GM18505 (cell line): ENCODE measurements at regions not wholly inside any gene's neighbourhood (a gene's known extent, or its start where the extent isn't known, plus 50 kb on each side); places are given as distances from the start of the nearest gene placed in this dataset.

ENCODE experiments used
- ATAC-seq: cut with Tn5 transposase; IDR thresholded peaks from one replicate; pipeline ENCODE4 v1.9.1; 2021; ENCODE audit not compliant: unreplicated experiment
- POLR2A ChIP-seq: IDR thresholded peaks from 4 replicates; pipeline ENCODE4 v1.6.1; 2011; ENCODE audit warnings: borderline replicate concordance; ENCODE audit not compliant: insufficient read depth, insufficient read length; ENCODE audit errors: extremely low read depth

GRCh38 chr16:50878966-50879615 lies 137.2 kb downstream of the CYLD start:
- no peak for TF ChIP-seq POLR2A
- ATAC-seq, result no peak

GRCh38 chr16:50878536-50878935 lies 136.7 kb downstream of the CYLD start:
- TF ChIP-seq POLR2A, result no peak
- no peak for ATAC-seq

GRCh38 chr16:50876263-50876662 lies 134.4 kb downstream of the CYLD start:
- ATAC-seq, result no peak
- no peak for TF ChIP-seq POLR2A

GRCh38 chr16:50868577-50868976 lies 126.7 kb downstream of the CYLD start:
- no peak for TF ChIP-seq POLR2A
- no peak for ATAC-seq

DNA sequence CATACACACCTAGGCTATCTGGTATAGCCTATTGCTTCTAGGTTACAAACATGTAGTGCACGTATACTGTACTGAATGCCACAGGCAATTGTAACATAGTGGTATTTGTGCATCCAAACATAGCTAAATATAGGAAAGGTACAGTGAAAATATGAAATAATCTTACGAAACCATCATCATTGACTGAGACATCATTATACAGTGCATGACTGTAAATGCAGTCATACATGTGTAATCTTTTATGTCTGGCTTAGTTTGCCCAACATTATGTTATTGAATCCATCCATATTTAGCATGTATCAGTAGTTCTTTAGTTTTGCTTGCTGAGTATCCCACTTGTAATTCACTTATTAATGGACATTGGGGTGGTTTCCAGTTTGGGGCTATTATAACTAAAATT lies 124.9 kb downstream of the CYLD start:
- no peak for ATAC-seq
- TF ChIP-seq POLR2A, result no peak

GRCh38 chr16:50864386-50864785 lies 122.5 kb downstream of the CYLD start:
- no peak for TF ChIP-seq POLR2A

DNA sequence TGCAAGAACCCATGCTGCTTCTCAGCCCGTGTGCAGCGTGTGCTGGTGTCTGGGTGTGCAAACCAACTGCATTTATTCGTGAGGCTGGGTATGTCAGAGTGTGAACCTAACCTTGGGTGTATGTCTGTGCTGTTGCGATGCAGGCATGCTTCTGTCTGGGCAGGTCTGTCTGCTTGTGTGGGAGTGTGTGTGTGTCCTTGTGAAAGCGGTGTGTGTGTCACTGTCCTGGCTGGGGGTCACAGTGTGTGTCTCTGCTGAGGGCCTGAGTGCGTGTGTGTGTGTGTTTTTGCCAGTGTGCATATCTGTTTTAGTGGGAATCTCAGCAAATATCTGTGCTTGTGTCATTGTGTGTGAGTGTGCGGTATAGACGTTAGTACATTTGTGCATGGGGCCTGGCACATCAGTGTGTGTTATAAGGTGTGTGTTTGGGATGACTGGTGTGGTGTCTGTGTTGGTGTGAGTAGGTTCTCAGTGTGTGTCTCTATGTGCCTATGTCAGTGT lies 121.8 kb downstream of the CYLD start:
- no peak for ATAC-seq
- TF ChIP-seq POLR2A, result no peak

More at GRCh38 chr16:50864386-50864785, 122.5 kb downstream of the CYLD start:
- no peak for ATAC-seq

DNA sequence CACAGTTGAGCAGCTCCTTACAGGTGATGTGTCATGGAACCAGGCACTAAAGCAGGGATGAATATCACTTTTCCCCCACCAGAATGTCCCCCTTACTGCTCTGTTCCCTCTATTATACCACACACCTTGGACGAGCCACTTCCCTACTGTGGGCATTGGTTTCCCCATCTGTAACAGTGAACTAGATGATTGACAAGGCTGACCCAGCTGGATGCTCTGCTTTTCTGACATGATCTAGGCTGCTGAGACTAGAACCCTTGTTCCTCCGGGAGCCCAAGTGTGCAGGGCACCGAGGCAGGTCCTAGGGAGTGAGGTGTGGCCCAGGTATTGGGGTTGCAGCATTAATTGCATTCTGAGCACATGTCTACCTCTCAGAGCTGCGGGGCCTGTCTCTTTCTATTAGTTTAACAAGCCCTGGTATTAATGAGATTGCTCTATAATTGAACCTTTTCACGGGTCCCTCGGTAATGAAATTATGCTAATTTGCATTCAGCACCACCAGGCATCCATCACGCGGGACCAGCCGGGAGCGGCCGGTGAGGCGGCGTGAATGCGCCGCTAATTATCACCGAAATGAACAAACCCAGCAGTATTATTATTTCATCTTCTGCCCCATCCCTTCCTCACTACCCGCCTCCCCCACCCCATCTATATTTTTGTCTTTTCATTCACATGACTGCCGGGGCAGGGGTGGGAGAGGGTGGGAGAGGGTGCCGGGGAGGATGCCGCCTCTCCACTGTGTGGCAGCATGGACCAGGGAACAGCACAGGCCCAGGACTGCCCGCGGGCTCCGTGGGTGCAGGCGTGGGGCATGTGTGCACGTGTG lies 121.1 kb downstream of the CYLD start:
- ATAC-seq, result no peak
- no peak for TF ChIP-seq POLR2A

GRCh38 chr16:50861970-50862411 lies 120.1 kb downstream of the CYLD start:
- no peak for TF ChIP-seq POLR2A
- no peak for ATAC-seq

DNA sequence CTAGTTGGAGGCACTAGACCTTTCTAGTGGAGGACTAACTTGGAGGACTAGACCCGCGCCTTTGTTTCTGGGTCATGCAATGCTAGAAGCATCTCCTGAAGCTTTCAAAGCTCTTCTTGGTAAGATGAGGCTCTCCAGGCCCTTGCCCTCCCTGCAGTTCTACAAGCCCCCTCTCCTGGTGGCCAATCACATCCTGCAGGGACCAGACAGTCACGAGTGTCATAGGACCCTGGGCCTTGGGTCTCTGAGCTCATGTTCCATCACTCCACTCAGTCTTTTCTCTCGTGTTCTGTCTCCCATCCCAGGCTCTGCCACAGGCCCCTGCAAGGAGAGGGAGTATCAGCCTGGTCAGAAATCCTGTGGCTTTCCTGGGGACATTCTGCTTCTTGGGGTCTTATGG lies 119.6 kb downstream of the CYLD start:
- no peak for ATAC-seq
- TF ChIP-seq POLR2A, result no peak

- no peak for TF ChIP-seq POLR2A
- no peak for ATAC-seq
These were observed 117.9 kb downstream of the CYLD start for GRCh38 chr16:50859628-50860360.

- ATAC-seq, result no peak
- no peak for TF ChIP-seq POLR2A
These were observed 117.2 kb downstream of the CYLD start for GRCh38 chr16:50858877-50859627.

DNA sequence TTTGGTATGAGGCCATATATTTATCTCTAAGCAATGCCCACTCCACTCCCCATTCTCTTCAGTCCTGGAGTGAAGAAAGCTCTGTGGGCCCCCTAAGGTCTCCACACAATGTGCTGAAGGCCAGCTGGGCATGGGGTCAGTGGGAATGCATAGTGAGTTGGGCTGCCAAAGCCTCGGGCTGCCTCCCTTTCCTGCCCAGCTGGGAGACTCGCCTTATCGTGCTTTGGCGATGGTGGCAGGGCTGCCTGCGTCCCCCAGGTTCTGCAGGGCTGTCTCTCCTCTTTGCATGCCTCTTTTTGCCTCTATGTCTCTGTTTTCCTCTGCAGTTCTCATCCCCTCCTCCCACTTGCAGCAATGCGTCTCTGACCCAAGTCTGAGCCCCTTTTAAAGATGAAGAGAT lies 116.5 kb downstream of the CYLD start:
- no peak for TF ChIP-seq POLR2A
- ATAC-seq, result no peak
